Duodenal mucosa (tissue), 2 donors: ENCODE measurements at regions not wholly inside any gene's neighbourhood (a gene's known extent, or its start where the extent isn't known, plus 50 kb on each side); places are given as distances from the start of the nearest gene placed in this dataset.
"Not testable (repeated sequence)": the region's sequence is repeated elsewhere in the genome, so short reads cannot be mapped to it uniquely, and the experiment has no call there.

Source experiments
- H3K27ac ChIP-seq: one replicate; pipeline ENCODE4 v1.7.0; 2013; ENCODE audit warnings: low read depth, low read length
- H3K27me3 ChIP-seq, 2 donors: one replicate each; pipeline ENCODE4 v1.7.0; 2013; ENCODE audit warnings: low read length in 2 of 2, control low read depth in 1 of 2; ENCODE audit not compliant: insufficient read depth in 2 of 2, control insufficient read depth in 1 of 2
- H3K36me3 ChIP-seq, 2 donors: one replicate each; pipeline ENCODE4 v1.7.0; 2013; ENCODE audit warnings: low read length in 2 of 2, control low read depth in 1 of 2; ENCODE audit not compliant: insufficient read depth in 2 of 2, control insufficient read depth in 1 of 2
- H3K4me1 ChIP-seq, 2 donors: one replicate each; pipeline ENCODE4 v1.7.0; 2013; ENCODE audit warnings: low read length in 2 of 2, control low read depth in 1 of 2; ENCODE audit not compliant: insufficient read depth in 2 of 2, control insufficient read depth in 1 of 2
- H3K4me3 ChIP-seq, 2 donors: one replicate each; pipeline ENCODE4 v1.7.0; 2013; ENCODE audit warnings: low read length in 2 of 2, low read depth in 1 of 2
- H3K9ac ChIP-seq, 2 donors: one replicate each; pipeline ENCODE4 v1.7.0; 2013; ENCODE audit warnings: low read length in 2 of 2, low read depth in 1 of 2
- H3K9me3 ChIP-seq, 2 donors: one replicate each; pipeline ENCODE4 v1.7.0; 2013; ENCODE audit warnings: low read length in 2 of 2, control low read depth in 1 of 2; ENCODE audit not compliant: control insufficient read depth in 1 of 2

DNA sequence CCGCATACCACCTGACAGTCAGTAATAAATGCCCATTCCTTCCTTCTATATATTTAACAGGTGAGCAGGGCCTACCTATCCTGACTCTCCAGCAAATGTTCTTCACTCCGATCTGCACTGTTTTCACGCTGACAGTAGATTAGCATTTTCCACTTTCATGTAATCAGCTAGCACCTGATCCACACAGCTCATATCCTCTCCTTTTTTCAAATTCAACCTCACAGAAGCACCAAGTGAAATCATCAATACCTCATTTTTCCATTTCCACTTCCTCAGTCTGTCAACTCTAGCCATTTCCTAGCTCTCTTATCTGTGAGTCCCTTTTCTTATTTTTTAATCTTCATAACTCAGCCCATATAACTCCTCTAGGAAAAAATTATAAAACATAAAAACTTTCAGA is 402.8 kb downstream of the ZEB2 start:
- H3K27me3 ChIP-seq: no peaks in the 10 kb centered on the region
- no peaks in the 10 kb centered on the region for H3K4me1 ChIP-seq
- no peaks in the 10 kb centered on the region for H3K9me3 ChIP-seq
- H3K4me3 ChIP-seq: no peak overlapping the region
- no peak overlapping the region for H3K9ac ChIP-seq
- no peak overlapping the region for H3K27ac ChIP-seq
- no peaks in the 10 kb centered on the region for H3K36me3 ChIP-seq

DNA sequence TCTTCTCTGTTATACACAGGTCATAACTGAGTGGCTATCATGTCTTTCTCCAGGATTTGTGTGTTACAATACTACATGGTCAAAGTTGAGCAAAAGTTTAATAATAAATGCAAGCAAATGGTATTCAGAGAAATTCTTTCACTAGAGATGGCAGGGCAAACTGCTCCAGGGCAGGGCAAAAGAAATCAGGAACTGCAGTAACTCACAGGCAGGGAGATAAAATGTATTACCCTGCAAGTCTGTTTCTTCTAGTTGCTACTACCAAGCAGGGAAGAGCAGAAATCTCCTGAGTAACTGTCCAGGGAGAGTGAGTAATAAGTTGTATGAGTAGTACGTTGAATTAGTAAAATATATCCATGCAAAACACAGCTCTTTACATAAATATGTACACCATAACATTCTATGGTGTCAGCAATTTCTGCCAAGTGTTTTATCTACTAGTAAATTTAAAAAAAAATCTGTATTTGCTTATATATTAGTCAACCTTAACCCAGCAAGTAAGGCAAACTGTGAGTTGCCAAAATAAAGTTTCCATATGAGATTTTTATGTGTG is 404.1 kb downstream of the ZEB2 start:
- no peak overlapping the region for H3K27ac ChIP-seq
- H3K9ac ChIP-seq: no peak overlapping the region
- H3K4me3 ChIP-seq: no peak overlapping the region
- no peaks in the 10 kb centered on the region for H3K27me3 ChIP-seq
- no peaks in the 10 kb centered on the region for H3K4me1 ChIP-seq
- no peaks in the 10 kb centered on the region for H3K9me3 ChIP-seq
- H3K36me3 ChIP-seq: no peaks in the 10 kb centered on the region

DNA sequence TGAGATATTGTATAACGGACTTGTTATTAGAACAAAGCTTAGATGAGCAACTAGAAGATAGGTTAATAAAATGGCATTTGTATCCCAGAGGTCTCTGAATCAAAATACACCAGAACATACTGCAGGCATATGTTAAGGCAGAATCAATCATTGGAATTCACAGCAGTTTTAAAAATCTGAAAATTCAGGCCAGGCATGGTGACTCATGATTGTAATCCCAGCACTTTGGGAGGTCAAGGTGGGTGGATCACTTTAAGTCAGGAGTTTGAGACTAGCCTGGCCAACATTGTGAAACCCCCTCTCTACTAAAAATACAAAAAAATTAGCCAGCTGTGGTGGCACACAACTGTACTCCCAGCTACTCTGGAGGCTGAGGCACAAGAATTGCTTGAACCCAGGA is 405.2 kb downstream of the ZEB2 start:
- no peak overlapping the region for H3K9ac ChIP-seq
- H3K27me3 ChIP-seq: no peaks in the 10 kb centered on the region
- H3K4me3 ChIP-seq: no peak overlapping the region
- no peaks in the 10 kb centered on the region for H3K36me3 ChIP-seq
- no peaks in the 10 kb centered on the region for H3K4me1 ChIP-seq
- H3K27ac ChIP-seq: no peak overlapping the region
- no peaks in the 10 kb centered on the region for H3K9me3 ChIP-seq

DNA sequence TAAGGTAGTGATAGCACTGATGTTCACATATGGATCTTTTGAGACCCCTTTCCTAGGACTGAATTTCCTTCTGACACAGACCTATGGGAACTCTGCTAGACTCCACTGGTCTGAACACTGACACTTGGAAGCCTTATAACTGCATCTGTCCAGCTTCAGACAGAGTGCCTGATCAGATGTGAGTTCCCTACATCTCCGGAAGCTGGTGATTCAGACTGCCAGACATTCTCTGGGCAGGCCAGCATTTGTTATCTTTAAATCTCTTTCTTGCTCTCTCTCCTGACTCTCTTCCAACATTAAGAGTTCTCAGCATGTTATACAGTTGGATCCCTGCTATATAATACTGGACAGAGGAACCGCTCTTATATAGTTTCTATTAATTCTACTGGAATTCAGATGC is 408.5 kb downstream of the ZEB2 start:
- H3K36me3 ChIP-seq: no peaks in the 10 kb centered on the region
- H3K4me3 ChIP-seq: no peak overlapping the region
- no peaks in the 10 kb centered on the region for H3K4me1 ChIP-seq
- no peaks in the 10 kb centered on the region for H3K9me3 ChIP-seq
- H3K27me3 ChIP-seq: no peaks in the 10 kb centered on the region
- no peak overlapping the region for H3K27ac ChIP-seq
- no peak overlapping the region for H3K9ac ChIP-seq

DNA sequence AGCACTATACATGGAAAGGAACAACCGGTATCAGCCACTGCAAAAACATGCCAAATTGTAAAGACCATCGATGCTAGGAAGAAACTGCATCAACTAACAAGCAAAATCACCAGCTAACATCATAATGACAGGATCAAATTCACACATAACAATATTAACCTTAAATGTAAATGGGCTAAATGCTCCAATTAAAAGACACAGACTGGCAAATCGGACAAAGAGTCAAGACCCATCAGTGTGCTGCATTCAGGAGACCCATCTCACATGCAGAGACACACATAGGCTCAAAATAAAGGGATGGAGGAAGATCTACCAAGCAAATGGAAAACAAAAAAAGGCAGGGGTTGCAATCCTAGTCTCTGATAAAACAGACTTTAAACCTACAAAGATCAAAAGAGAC is 413.8 kb downstream of the ZEB2 start:
- H3K27me3 ChIP-seq, H3K4me1 ChIP-seq, H3K36me3 ChIP-seq, H3K9ac ChIP-seq, H3K9me3 ChIP-seq, H3K4me3 ChIP-seq, H3K27ac ChIP-seq: not testable (repeated sequence)

DNA sequence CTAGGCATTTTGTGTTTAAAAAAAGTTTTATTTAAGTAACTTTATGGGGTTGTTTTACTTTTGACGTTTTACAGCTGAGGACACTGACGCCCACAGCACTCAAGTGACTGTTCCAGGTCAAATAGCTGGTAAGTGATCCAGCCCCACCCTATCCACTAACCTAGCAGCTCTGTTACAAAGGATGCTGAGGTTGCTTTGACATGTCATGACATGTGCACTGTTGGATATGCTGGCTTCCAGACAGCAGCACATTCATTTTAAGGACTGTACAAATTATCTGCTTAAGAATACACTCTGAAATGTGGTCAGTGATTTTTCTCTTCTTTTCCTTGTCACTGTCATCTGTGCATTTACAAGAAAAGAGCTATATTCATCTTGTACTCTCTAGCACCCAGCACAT is 417.5 kb downstream of the ZEB2 start:
- H3K4me1 ChIP-seq: no peaks in the 10 kb centered on the region
- peaks cover 0 to 4% of the 10 kb centered on the region in 2 donors for H3K9me3 ChIP-seq
- H3K9ac ChIP-seq: no peak overlapping the region
- no peaks in the 10 kb centered on the region for H3K27me3 ChIP-seq
- no peak overlapping the region for H3K4me3 ChIP-seq
- H3K36me3 ChIP-seq: no peaks in the 10 kb centered on the region
- H3K27ac ChIP-seq: no peak overlapping the region

DNA sequence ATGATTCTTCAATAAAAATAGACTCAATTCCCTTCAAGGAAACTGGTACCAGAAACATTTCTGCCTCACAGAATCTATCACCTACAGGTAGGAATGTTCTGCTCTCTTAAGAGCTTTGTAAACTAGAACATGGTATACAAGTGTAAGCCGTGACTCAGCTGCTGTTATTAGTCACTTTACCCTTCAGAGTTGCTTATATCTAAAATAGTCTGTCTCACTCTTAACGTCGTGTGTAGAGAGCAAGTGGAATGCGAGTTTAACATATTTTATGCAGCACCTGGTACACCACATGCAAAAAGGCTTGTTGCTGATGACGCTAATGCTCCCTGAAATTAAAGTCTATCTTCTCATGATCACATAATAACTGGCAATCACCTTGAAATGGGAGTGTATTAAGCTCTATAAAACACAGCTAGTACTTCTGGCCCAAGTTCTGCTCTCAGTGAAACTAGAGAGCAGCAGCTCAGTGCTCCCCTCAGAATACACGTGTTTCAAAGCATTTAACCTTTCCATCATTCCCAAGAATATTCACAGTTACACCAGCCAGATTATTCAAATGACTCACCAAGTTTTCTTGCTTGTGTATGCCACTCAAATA is 420.0 kb downstream of the ZEB2 start:
- no peak overlapping the region for H3K4me3 ChIP-seq
- H3K27ac ChIP-seq: no peak overlapping the region
- H3K9ac ChIP-seq: no peak overlapping the region
- H3K9me3 ChIP-seq: peaks cover 0 to 4% of the 10 kb centered on the region in 2 donors
- no peaks in the 10 kb centered on the region for H3K4me1 ChIP-seq
- no peaks in the 10 kb centered on the region for H3K36me3 ChIP-seq
- H3K27me3 ChIP-seq: no peaks in the 10 kb centered on the region

DNA sequence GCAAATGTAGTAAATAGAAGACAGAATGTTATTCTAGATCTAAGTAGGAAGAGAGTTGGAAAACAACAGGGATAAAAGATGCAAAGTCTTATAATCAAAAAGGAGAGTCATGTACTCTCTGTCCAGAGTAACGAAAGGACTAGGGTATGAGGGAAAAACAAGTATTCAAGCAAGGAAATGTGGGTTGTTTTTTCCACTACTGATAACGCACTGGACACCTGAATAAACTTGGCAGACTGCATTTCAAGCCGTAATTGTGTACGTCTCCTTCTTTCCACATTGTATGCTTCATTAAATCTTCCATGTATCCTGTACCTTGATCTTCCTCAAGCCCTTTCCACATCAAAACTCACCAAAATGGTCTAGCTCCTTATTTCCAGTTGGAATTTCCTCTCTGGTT is 420.6 kb downstream of the ZEB2 start:
- no peaks in the 10 kb centered on the region for H3K4me1 ChIP-seq
- no peaks in the 10 kb centered on the region for H3K27me3 ChIP-seq
- H3K4me3 ChIP-seq: no peak overlapping the region
- no peak overlapping the region for H3K27ac ChIP-seq
- peaks cover 0 to 3% of the 10 kb centered on the region in 2 donors for H3K9me3 ChIP-seq
- no peak overlapping the region for H3K9ac ChIP-seq
- no peaks in the 10 kb centered on the region for H3K36me3 ChIP-seq

DNA sequence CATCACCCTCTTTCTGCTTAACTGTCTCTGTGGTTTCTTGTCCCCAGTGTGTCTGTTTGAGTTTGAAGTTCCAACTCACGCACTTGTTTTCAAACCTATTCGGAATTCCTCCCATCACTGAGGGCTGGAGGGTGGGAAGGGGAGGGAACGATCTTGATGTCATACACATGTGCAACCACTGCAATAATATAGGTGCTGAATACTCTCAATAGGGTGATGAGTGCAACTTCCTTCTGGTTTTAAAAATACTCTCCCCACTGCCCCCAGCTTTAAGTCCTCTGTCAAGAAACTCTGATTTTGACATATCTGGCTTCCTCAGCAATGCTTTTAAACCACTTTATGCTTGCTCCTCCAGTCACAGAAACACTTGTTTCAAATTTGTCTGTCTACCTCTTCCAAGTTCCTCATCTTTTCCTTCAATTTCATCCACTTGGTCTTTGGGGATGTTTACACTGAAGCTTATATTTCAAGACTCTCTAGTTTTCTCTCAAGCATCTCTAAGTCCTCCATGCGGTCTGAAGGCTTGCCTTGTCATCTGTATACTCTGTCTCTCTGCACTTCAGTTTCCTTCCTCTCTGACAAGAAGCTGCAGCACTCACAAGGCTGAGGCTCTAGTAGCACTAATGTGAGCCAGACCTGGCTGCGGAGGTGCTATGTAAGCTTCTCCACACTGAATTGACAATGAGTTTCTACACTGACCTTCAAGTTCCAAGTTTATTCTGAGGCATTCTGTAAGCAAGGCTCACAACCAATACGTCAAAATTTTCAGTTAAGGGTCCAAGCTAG is 422.3 kb downstream of the ZEB2 start:
- Histone ChIP-seq H3K9ac (no peak overlapping the region), H3K9me3 (no peaks in the 10 kb centered on the region), H3K27ac (no peak overlapping the region), H3K4me3 (no peak overlapping the region), H3K27me3 (no peaks in the 10 kb centered on the region), H3K36me3 (no peaks in the 10 kb centered on the region), H3K4me1 (no peaks in the 10 kb centered on the region)

DNA sequence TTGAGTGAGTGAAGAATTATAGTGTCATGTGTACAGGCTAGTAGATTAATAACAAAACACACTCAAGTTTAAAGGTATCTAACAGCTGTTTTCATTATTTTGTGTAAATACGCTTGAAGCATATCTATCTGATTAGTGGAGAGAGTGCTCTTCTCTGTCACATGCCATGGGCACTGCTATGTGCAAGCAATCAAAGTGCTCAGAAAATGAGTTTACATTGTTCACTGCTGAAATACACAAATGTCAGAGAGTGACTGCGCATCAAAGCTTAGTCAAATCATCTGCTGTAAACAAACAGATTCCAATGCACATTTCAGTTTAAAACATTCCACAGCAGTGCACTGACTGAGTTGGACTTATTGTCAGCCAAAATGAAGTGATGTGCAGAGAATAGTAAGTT is 423.4 kb downstream of the ZEB2 start:
- Histone ChIP-seq H3K27me3 (no peaks in the 10 kb centered on the region), H3K27ac (no peak overlapping the region), H3K4me3 (no peak overlapping the region), H3K4me1 (no peaks in the 10 kb centered on the region), H3K36me3 (no peaks in the 10 kb centered on the region), H3K9ac (no peak overlapping the region), H3K9me3 (no peaks in the 10 kb centered on the region)
